ENCODE measurements at regions not wholly inside any gene's neighbourhood (a gene's known extent, or its start where the extent isn't known, plus 50 kb on each side); places are given as distances from the start of the nearest gene placed in this dataset.

DNA sequence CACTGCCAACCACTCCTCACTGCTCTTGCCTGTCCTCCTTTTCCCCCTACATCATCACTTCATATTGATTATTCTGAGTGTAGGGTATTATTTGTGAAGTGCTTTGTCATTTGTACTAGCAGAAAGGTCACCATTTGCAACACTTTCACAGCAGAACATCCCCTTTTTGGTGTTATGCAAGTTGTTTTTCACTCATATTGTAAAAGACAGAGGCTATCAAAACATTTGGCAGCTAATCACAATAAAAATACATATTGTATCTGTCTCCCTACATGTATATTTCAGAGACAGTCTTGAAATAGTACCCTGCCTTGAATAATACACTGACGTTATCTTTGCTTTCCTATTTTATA is 82.3 kb downstream of the ANXA1 start:
- TF ChIP-seq, protein P1, sequence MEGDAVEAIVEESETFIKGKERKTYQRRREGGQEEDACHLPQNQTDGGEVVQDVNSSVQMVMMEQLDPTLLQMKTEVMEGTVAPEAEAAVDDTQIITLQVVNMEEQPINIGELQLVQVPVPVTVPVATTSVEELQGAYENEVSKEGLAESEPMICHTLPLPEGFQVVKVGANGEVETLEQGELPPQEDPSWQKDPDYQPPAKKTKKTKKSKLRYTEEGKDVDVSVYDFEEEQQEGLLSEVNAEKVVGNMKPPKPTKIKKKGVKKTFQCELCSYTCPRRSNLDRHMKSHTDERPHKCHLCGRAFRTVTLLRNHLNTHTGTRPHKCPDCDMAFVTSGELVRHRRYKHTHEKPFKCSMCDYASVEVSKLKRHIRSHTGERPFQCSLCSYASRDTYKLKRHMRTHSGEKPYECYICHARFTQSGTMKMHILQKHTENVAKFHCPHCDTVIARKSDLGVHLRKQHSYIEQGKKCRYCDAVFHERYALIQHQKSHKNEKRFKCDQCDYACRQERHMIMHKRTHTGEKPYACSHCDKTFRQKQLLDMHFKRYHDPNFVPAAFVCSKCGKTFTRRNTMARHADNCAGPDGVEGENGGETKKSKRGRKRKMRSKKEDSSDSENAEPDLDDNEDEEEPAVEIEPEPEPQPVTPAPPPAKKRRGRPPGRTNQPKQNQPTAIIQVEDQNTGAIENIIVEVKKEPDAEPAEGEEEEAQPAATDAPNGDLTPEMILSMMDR (IDR thresholded peaks at IDR 0.05; ENCODE audit: low read length) = no peak
- no peak for TF ChIP-seq EZH2 (IDR thresholded peaks at IDR 0.05; ENCODE audit: borderline replicate concordance, low read length)
- no peak overlapping the region for H2AFZ ChIP-seq (ENCODE audit: low read length)

DNA sequence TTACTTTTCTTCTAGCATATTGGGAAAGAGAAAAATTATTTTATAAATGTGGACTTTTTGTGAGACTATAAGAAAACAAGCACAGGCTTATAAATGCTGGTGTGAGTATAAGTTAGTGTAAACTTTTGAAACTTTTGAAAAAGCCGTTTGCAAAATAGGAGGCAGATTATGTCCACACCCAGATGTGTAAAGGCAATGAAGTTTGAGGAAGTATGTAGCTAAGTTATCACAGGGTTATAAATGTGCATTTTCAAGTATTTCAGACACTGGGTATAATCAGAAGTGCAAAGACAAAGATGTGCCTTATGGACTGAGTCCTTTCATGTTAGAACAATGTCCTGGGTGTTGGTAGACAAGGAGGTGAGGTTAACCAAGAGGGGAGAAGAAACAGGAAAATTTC is 85.5 kb downstream of the ANXA1 start:
- H3K27ac ChIP-seq (ENCODE audit: low read depth, low read length, poor library complexity, severe bottlenecking) = no peak overlapping the region
- no peaks in the 10 kb centered on the region for H4K20me1 ChIP-seq (ENCODE audit: insufficient read depth, low read length)
- H3K4me1 ChIP-seq (ENCODE audit: insufficient read depth, low read length, severe bottlenecking) = no peaks in the 10 kb centered on the region
- no peak overlapping the region for H2AFZ ChIP-seq (ENCODE audit: low read length)
- no peaks in the 10 kb centered on the region for H3K9me2 ChIP-seq (ENCODE audit: low read depth, low read length)
- no peaks in the 10 kb centered on the region for H3K27me3 ChIP-seq (ENCODE audit: insufficient read depth, low read length)
- H3K79me2 ChIP-seq (ENCODE audit: insufficient read depth, low read length) = no peaks in the 10 kb centered on the region
- TF ChIP-seq, protein P1 (IDR thresholded peaks at IDR 0.05; ENCODE audit: low read length) = no peak
- TF ChIP-seq EZH2 (IDR thresholded peaks at IDR 0.05; ENCODE audit: borderline replicate concordance, low read length) = no peak
- H3K4me3 ChIP-seq (ENCODE audit: low read depth, low read length, poor library complexity, severe bottlenecking) = no peak overlapping the region
- no peaks in the 10 kb centered on the region for H3K36me3 ChIP-seq (ENCODE audit: insufficient read depth, low read length)
- no peaks in the 10 kb centered on the region for H3K9me3 ChIP-seq (ENCODE audit: low read length)
- no peaks in the 10 kb centered on the region for H3F3A ChIP-seq (ENCODE audit: insufficient read depth, low read length)
- H3K4me2 ChIP-seq (ENCODE audit: low read length) = no peak overlapping the region
- H3K9ac ChIP-seq (ENCODE audit: low read length) = no peak overlapping the region

More for the DNA sequence above, 82.3 kb downstream of the ANXA1 start:
- Histone ChIP-seq H3K9ac (ENCODE audit: low read length) (no peak overlapping the region), H3K9me2 (ENCODE audit: low read depth, low read length) (no peaks in the 10 kb centered on the region), H3F3A (ENCODE audit: insufficient read depth, low read length) (no peaks in the 10 kb centered on the region), H3K27ac (ENCODE audit: low read depth, low read length, poor library complexity, severe bottlenecking) (no peak overlapping the region), H3K4me1 (ENCODE audit: insufficient read depth, low read length, severe bottlenecking) (no peaks in the 10 kb centered on the region), H4K20me1 (ENCODE audit: insufficient read depth, low read length) (no peaks in the 10 kb centered on the region), H3K9me3 (ENCODE audit: low read length) (no peaks in the 10 kb centered on the region), H3K4me3 (ENCODE audit: low read depth, low read length, poor library complexity, severe bottlenecking) (no peak overlapping the region), H3K79me2 (ENCODE audit: insufficient read depth, low read length) (no peaks in the 10 kb centered on the region), H3K4me2 (ENCODE audit: low read length) (no peak overlapping the region), H3K27me3 (ENCODE audit: insufficient read depth, low read length) (no peaks in the 10 kb centered on the region), H3K36me3 (ENCODE audit: insufficient read depth, low read length) (no peaks in the 10 kb centered on the region)

DNA sequence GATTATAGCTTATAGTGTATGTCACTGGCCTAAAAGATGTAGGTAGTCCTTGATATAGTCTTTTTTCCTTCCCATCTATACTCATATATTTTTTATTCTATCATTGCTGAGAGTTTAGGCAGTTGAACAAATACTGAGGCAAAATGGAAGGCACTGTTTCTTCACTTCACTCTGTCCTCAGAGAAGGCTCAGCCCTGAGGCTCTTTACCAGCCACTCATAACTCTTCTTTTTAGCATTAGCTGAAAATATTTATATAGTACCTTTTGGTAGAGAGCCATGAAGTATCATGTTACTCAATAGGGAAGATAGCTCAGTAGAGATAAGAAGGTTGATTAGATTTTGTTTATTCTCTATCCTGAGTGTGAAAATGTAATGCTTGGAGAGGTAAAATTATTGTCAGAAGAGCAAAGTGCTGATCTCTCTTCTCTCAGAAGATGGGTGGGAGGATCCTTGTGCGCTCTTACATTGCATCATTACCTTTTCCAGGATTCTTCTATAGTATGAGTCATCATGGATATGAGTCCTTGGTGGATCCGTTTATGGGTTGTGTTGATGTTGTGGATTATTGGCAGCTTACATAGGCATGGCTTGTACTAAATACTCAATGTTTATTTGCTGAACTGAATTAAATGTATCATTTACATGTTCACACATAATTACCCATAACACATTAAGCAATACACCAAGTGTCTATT is 88.1 kb downstream of the ANXA1 start:
- H3K9me3 ChIP-seq (ENCODE audit: low read length) = no peaks in the 10 kb centered on the region
- no peak overlapping the region for H3K9ac ChIP-seq (ENCODE audit: low read length)
- H3F3A ChIP-seq (ENCODE audit: insufficient read depth, low read length) = no peaks in the 10 kb centered on the region
- H3K4me2 ChIP-seq (ENCODE audit: low read length) = no peak overlapping the region
- no peak overlapping the region for H3K27ac ChIP-seq (ENCODE audit: low read depth, low read length, poor library complexity, severe bottlenecking)
- no peak overlapping the region for H3K4me3 ChIP-seq (ENCODE audit: low read depth, low read length, poor library complexity, severe bottlenecking)
- no peaks in the 10 kb centered on the region for H3K27me3 ChIP-seq (ENCODE audit: insufficient read depth, low read length)
- H3K4me1 ChIP-seq (ENCODE audit: insufficient read depth, low read length, severe bottlenecking) = no peaks in the 10 kb centered on the region
- no peaks in the 10 kb centered on the region for H3K79me2 ChIP-seq (ENCODE audit: insufficient read depth, low read length)
- TF ChIP-seq EZH2 (IDR thresholded peaks at IDR 0.05; ENCODE audit: borderline replicate concordance, low read length) = no peak
- TF ChIP-seq, protein P1 (IDR thresholded peaks at IDR 0.05; ENCODE audit: low read length) = no peak
- no peaks in the 10 kb centered on the region for H3K9me2 ChIP-seq (ENCODE audit: low read depth, low read length)
- no peaks in the 10 kb centered on the region for H4K20me1 ChIP-seq (ENCODE audit: insufficient read depth, low read length)
- H2AFZ ChIP-seq (ENCODE audit: low read length) = no peak overlapping the region
- no peaks in the 10 kb centered on the region for H3K36me3 ChIP-seq (ENCODE audit: insufficient read depth, low read length)
